Stromal cell of bone marrow (primary cell): ENCODE measurements at regions not wholly inside any gene's neighbourhood (a gene's known extent, or its start where the extent isn't known, plus 50 kb on each side); places are given as distances from the start of the nearest gene placed in this dataset.
"Not testable (repeated sequence)": the region's sequence is repeated elsewhere in the genome, so short reads cannot be mapped to it uniquely, and the experiment has no call there.

Source experiments
- DNase-seq: peaks from one replicate; pipeline ENCODE4 v3.0.0-alpha.2; 2012; ENCODE audit warnings: low read depth

DNA sequence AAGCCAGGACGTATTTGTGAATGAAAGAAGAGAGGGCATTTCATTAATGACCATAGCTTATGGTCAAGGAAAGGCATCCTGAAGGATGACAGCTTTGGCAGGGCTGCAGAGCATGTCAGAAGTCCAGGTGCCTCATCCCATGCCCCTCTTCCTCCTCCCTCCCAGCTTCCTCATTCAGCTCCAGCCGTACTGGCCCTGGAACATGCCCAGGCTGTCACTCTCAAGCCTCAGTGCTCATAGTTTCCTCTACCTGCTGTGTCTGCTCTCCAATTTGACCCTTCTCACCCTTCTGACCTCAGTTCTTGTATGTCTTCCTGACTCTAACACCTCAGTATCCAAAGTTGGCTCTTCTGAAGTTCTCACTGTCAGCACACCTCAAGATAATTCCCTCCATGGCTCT is 695.8 kb upstream of the HS6ST1 start:
- DNase-seq: no peak

DNA sequence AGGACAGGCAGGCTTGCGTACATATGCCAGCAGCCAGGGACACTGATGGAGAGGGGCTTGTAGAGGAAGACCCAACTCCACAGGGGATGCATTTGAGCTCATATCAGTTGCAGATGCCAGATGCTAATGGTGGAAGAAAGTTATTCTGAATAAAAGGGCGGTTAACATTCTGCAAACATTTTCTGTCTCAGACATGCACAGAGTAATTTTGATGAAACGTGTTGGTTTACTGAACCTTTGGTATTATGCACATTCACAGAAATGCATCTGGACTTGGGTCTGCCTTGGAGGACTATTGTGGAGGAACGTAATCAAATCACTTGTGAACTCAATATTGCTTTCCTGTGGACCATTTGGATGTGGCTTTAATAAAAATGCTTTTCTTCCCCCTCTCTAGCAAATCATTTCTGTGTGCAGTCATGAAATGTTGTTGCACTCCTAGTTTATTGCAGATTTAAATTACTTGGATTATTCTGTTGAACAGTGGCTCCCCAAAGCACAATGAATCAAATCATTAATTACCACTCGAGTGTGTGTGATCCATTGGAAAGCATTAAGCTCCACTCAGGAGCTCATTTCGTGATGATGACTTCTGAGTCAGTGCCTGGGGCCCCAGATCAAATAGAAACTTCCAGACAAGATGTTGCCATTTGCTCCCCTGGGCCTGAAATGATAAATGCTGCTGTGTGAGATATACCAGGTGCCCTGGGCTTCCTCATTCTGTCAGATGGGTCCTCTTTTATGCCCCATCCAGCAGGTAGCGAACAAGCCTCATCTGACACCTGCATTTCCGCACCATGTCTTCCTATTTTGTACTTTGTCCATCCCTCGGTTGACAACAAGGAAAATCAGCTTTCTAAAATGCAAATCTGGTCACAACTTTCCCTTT is 697.0 kb upstream of the HS6ST1 start:
- no peak for DNase-seq

DNA sequence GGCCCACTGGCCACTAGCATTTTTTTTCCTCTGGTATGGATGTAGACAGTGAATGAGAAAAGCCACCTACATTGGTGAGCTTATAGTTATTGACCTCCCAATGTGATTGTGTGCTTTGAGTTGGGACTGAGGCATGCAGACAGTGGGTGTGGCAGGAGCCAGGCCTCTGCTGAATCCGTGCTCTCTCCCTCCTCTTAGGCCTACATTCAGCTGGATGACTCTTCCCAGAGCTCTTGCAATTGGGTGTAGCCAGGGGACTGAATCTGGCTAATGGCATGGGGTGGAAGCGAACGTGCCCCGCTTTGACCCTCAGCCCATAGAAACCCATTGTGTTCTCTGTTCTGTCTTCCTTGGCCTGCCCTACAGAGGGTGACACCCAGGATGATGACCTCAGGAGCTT is 698.3 kb upstream of the HS6ST1 start:
- DNase-seq: no peak

DNA sequence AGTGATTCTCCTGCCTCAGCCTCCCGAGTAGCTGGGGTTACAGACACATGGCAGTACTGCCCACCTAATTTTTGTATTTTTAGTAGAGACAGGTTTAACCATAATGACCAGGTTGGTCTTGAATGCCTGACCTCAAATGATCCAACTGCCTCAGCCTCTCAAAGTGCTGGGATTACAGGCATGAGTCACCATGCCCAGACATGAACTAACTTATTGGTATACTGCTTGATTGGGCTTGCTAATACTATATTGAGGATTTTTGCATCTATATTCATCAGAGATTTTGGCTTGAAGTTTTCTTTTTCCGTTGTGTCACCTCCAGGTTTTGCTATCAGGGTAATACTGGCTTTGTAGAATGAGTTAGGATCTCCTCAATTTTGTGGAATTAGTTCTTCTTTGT is 706.1 kb upstream of the HS6ST1 start:
- DNase-seq: no peak

GRCh38 chr2:129035992-129036391 is 717.3 kb upstream of the HS6ST1 start:
- DNase-seq: no peak

GRCh38 chr2:129043677-129044076 is 725.0 kb upstream of the HS6ST1 start:
- DNase-seq: not testable (repeated sequence)

- DNase-seq: not testable (repeated sequence)
Measured at GRCh38 chr2:129046475-129046874, 727.8 kb upstream of the HS6ST1 start.

GRCh38 chr2:129050101-129050500 is 731.4 kb upstream of the HS6ST1 start:
- DNase-seq: no peak

GRCh38 chr2:129055242-129055641 is 736.6 kb upstream of the HS6ST1 start:
- no peak for DNase-seq

DNA sequence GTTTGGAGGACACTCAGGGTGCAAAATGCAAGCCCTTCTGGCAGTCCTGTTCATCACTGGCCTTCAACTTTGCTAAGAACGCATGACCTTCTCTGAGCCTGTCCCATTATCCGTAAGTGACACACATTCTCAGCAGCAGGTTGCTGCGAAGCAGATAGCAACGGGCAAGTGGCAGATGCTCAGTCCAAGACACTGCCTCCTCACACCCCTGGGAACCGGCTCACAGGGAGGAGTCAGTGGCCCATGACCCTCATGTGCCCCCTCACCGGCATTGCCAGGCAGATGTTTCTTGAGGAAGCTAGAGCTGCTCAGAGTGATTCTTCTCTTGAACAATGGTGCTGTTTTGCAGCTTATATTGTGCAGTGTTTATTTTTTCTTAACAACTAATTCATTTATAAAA is 737.2 kb upstream of the HS6ST1 start:
- no peak for DNase-seq

- DNase-seq: no peak
Measured at GRCh38 chr2:129056309-129056958, 737.8 kb upstream of the HS6ST1 start.

DNA sequence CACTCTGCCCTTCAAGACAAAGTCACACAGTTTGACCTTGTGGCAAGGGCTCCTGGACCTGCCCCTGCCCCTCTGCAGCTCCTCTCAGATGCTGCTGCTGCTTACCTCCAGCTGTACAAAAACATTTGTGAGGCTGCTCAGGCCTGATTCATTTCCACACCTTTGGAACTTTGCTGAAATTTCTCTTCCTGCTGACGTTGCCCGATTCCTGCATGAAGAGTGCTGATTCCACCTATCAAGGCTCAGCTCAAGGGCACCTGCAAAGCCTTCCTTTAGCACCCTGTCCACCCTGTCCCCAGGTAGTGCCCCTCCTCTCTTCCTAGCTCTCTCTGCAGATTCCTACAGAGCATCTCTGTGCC is 738.3 kb upstream of the HS6ST1 start:
- DNase-seq: no peak

DNA sequence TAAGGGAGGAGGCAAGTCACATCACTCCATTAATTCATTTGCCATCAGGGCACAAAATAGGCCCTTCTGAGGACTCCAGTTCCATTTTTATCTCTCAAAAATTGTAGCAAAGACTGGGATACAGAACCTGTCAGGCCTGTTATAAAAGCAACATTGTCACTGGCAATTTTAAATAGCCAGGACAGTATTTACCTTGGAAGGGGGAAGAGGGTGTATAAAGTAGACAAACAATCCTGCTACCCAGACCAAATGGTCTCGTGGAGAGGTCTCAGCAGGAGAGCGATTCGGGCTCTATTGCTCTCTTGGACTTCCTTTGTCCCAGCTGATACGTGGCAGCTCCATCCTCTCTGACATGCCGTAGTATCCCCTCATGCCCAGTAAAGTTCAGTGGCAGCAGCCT is 740.3 kb upstream of the HS6ST1 start:
- DNase-seq: no peak

- DNase-seq: no peak
Measured at GRCh38 chr2:129059476-129059875, 740.8 kb upstream of the HS6ST1 start.

- DNase-seq: peak; percentile 16
Measured at GRCh38 chr2:129061069-129061768, 742.6 kb upstream of the HS6ST1 start.

GRCh38 chr2:129061769-129062121 is 743.1 kb upstream of the HS6ST1 start:
- no peak for DNase-seq

GRCh38 chr2:129062146-129062912 is 743.7 kb upstream of the HS6ST1 start:
- peak; percentile 0 for DNase-seq

- no peak for DNase-seq
Measured at GRCh38 chr2:129067070-129067469, 748.4 kb upstream of the HS6ST1 start.

GRCh38 chr2:129067953-129068352 is 749.3 kb upstream of the HS6ST1 start:
- no peak for DNase-seq

DNA sequence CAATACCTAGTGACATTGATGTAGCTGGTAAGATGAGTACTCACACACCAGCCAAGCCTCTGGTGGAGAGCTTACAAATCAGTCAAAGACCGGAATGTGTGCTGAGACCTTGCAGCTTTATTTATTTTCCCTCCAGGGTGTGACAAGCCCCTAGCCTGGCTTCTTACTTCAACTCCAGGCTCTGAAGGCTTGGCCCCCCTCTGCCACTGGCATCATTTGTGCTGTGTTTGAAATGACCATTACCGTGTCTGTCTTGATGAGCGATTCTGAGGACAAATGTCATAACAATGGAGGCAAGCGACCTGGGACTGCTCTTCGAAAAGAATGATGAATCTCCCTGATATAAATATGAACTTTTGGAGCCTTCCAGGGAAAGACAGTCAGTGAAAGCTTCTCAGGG is 749.9 kb upstream of the HS6ST1 start:
- DNase-seq: no peak

- DNase-seq: no peak
Measured at GRCh38 chr2:129069875-129070594, 751.4 kb upstream of the HS6ST1 start.

DNA sequence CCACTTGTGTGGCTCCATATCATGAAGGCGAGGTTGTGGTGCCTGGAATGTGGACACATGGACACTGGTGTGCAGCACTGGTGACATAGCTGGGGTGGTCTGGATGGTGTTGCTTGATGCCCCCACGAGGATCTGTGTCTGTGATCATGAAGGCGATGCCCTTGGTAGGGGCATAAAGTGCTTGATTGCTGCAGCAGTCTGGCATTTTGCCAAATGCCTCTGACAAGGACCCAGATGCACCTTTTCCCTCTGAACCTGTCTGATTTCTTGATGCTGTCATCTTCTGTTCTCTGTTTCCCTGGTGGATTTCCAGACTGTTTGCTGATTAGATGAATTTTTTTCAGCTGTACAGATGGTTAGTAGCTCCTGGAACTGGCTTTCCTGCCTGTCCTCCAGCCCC is 752.0 kb upstream of the HS6ST1 start:
- DNase-seq: no peak
